ENCODE measurements at regions not wholly inside any gene's neighbourhood (a gene's known extent, or its start where the extent isn't known, plus 50 kb on each side); places are given as distances from the start of the nearest gene placed in this dataset.
"Not testable (repeated sequence)": the region's sequence is repeated elsewhere in the genome, so short reads cannot be mapped to it uniquely, and the experiment has no call there.

DNA sequence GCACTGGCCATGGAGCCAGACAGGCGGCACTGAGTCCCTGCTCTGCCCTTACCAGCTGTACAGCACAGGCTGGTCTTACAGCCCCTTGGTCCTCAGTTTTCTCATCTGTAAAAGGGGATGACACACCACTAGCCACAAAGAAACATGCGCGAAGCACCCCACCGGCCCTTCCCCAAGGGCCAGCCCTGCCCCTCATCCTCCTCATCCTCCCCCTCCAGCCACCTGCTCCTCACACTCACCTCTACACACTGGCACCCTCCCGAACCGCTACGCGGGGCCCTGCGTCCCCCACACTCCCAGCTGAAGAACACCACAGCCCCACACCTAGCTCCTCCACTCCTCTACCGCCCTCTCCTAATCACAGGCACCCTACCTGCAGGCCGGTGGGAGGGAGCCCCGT is 138.4 kb downstream of the TNFRSF13B start:
- TF ChIP-seq, protein P1, sequence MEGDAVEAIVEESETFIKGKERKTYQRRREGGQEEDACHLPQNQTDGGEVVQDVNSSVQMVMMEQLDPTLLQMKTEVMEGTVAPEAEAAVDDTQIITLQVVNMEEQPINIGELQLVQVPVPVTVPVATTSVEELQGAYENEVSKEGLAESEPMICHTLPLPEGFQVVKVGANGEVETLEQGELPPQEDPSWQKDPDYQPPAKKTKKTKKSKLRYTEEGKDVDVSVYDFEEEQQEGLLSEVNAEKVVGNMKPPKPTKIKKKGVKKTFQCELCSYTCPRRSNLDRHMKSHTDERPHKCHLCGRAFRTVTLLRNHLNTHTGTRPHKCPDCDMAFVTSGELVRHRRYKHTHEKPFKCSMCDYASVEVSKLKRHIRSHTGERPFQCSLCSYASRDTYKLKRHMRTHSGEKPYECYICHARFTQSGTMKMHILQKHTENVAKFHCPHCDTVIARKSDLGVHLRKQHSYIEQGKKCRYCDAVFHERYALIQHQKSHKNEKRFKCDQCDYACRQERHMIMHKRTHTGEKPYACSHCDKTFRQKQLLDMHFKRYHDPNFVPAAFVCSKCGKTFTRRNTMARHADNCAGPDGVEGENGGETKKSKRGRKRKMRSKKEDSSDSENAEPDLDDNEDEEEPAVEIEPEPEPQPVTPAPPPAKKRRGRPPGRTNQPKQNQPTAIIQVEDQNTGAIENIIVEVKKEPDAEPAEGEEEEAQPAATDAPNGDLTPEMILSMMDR (conservative IDR thresholded peaks at IDR 0.05; ENCODE audit: low read length) = not testable (repeated sequence)
- not testable (repeated sequence) for TF ChIP-seq EZH2phosphoT487 (IDR thresholded peaks at IDR 0.05; ENCODE audit: borderline replicate concordance, low read depth, low read length)
